ACHN (cell line): ENCODE measurements at regions not wholly inside any gene's neighbourhood (a gene's known extent, or its start where the extent isn't known, plus 50 kb on each side); places are given as distances from the start of the nearest gene placed in this dataset.
"Not testable (repeated sequence)": the region's sequence is repeated elsewhere in the genome, so short reads cannot be mapped to it uniquely, and the experiment has no call there.

Experiments
- DNase-seq: peaks from one replicate; pipeline ENCODE4 v3.0.0-alpha.2; 2015
- in situ Hi-C: cut with HindIII; loops from 2 replicates; pipeline ENCODE4 v1.10.0; 2017; ENCODE audit warnings: low sequenced_read_pairs, low pct_ligation_motif_present, low pct_unique_long_range_greater_than_20kb

DNA sequence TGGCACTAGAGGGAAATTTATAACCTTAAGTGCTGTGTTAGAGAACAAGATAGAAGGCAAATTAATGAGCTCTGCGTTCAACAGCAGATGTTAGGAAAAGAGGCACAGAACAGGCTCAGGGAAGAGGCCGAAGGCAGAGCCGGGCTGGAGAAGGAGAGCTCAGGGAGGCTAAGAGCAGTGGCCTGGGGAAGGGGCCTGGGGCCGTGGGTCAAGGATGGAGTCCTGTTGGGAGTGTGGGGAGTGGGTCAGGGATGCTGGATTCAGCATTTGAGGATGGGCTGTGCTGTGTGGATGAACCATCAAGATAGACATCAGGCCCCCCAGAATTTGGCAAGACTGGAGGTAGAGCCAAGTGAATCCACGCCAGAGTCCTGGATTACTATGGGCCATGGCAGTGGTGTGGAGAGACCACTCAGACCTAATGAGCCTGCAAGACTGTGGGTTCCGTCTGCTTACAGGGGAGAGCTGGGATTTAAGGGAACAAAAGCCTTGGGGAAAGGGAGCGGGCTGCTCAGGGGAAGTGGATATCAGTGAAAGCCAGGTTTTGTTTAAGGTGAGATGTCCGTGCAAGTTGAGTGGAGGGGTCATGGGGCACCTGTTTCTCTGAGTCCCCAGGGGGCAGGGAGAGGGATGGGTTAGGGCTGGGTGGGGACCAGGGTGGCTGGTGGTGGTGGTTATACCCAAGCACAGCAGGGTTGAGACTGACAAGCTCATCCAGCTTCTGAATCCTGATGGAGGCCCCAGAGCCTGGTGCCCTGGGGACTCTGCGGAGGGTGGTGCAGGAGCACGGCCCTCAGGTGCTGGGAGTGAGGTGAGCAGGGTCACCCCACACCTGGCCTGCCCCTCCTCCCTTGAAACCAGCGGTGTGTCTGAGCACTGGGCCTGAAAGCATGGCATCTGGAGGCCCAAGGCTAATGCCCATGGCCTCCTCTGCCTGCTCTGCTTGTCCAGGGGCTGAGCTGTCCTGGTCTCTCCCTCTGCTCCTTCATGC is 101.7 kb downstream of the BMS1 start:
- in situ Hi-C loops = no loop called here
- no peak for DNase-seq

DNA sequence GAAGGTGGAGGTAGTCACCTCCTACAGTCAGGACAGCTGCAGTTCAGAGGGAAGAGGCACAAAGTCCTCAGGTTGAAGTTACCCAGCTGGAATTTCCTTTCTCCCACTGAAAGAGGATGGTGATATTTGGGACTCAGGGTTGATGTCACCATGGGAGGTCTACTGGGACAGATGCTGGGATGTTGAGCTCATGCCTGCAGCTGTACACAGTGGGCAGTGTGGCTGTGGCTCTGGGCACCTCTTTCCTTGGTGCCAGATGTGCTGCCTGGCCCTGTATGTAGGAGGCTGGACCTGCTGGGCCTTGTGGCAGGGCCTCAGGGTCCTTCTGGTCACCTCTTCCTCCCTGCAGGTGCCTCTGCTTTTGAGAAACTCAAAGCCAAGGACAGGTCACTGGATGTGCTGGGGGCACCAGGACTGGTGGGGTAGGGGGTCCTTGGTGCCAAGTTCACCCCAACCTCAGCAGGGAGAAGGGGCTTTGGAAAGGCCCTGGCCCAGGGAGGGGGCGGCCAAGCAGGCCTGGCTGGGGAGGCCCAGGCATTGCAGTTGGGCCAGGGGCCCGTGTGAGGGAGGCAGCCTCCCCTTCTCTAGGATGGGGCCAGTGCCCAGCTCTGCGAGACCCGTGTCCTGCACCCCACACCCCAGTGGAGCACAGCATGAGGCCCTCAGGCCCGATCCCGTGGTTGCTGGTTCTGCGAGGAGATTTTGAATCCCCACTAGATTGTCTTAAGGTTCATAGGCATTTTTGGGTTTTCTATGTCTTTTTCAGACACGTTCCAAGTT is 103.1 kb downstream of the BMS1 start:
- no peak for DNase-seq
- in situ Hi-C loops = no loop called here

DNA sequence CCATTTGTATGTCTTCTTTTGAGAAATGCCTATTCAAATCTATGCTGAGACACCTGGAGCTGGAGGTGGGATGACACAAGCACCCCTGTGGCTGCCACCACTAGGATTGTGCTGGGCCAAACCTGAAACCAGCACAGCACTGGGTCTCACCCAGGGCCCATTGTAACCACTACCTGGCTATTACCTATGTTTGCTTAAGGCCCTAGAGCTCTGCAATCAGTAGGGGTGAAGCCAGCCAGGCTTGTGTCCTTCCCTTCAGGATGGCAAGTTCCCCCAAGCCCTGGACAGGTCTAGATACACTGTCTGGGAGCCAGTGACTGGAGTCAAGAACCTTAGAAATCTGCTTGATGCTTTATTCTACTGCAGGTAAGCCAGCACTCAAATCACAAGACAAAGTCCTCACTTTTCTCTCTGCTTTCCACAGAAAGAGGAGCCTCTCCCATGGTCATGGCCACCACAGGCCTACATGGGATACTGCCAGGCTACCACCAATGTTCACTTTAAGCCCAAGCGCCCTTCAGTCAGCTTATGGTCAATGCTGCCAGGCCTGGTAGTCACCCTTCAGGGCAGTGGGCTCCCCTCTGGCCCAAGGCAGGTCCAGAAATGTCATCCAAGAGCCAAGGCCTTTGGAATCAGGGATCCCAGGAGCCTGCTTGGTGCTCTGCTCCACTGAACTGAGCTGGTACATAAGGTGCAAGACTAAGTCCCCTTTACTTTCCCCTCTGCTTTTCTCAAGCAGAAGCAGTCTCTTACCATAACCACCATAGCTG is 105.3 kb downstream of the BMS1 start:
- no peak for DNase-seq
- in situ Hi-C loops = no loop called here

GRCh38 chr10:42888504-42889095 is 106.0 kb downstream of the BMS1 start:
- in situ Hi-C loops = no loop called here
- no peak for DNase-seq

DNA sequence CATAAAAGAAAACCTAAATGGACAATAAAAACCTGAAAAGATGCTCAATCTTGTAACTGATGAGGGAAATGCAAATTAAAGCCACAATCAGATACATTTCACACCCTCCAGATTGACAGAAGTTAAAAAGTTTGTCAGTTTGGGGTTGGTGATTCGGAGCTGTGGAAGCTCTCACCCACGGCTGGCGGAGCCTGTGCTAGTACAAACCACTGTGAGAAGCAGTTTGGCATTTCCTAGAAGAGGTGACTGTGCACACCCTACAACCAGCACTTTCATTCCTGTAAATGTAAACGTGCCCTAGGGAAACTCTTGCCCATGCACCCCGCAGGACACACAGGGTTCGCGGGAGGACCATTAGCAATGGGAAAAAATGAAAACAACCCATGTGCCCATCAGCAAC is 114.1 kb downstream of the BMS1 start:
- in situ Hi-C loops = no loop called here
- DNase-seq = no peak

- in situ Hi-C loops = no loop called here
- no peak for DNase-seq
These were observed 115.7 kb downstream of the BMS1 start for GRCh38 chr10:42898037-42898960.

DNA sequence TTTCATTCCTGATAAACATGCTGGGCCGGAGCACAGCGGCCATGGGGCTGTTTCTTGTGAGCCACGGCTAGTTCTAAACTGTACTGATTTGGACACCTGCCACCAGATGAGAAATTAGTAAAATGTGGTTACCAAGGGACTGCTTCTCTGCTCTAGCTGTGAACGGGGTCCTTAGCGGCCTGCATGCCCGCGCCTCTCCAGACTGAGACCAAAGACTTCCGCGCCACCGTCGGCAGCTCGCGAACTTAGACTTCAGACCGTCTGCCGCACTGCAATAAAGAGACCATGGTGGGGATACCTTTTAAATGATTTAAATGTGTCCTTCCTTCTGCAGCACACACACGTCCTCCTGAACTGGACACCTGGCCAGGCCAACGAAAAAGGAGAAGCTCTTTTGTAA is 116.4 kb downstream of the BMS1 start:
- DNase-seq = no peak
- in situ Hi-C loops = no loop called here

DNA sequence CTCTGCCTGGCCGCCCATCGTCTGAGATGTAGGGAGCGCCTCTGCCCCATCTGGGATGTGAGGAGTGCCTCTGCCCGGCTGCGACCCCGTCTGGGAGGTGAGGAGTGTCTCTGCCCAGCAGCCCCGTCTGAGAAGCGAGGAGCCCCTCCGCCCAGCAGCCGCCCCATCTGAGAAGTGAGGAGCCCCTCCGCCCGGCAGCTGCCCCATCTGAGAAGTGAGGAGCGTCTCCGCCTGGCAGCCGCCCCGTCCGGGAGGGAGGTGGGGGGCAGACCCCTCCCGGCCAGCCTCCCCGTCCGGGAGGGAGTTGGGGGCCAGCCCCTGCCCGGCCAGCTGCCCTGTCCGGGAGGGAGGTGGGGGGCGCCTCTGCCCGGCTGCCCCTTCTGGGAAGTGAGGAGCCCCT is 117.8 kb downstream of the BMS1 start:
- in situ Hi-C loops, DNase-seq: not testable (repeated sequence)

DNA sequence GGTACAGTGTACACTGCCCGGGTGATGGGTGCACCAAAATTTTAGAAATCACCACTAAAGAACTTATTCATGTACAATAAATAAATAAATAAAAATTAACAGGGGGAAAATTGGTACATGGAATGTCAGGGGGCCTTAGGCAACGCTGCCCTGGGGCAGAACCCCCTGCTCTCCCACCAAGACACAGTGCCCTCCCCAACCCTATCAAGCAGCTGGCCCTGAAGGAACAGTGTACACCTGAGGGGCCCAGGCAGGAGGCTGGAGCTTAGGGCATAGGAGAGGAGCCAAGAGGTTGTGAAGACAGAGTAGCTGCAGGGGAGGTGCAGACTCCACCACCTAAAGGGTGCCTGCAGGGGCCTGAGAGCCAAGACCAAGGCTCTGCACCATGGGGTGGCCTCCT is 128.8 kb downstream of the BMS1 start:
- no peak for DNase-seq
- in situ Hi-C loops = no loop called here

DNA sequence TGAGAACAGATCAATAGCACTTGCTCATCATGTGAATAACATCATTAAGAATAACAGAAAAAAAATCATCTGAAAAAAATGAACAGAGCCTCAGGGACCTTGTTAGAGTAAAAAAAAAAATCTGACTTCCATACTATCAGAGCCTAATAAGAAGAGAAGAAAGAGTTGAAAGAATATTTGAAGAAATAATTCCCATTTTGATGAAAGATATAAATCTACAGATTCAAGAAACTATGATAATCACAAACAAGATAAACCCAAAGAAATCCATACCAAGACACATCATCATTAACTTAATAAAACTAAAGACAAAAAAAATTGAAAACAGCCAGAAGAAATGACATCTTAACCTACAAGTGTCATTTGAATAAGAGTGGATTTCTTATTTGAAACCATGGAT is 134.4 kb downstream of the BMS1 start:
- in situ Hi-C loops = no loop called here
- DNase-seq = no peak

- no peak for DNase-seq
- in situ Hi-C loops = no loop called here
These were observed 135.2 kb downstream of the BMS1 start for GRCh38 chr10:42917821-42918220.

DNA sequence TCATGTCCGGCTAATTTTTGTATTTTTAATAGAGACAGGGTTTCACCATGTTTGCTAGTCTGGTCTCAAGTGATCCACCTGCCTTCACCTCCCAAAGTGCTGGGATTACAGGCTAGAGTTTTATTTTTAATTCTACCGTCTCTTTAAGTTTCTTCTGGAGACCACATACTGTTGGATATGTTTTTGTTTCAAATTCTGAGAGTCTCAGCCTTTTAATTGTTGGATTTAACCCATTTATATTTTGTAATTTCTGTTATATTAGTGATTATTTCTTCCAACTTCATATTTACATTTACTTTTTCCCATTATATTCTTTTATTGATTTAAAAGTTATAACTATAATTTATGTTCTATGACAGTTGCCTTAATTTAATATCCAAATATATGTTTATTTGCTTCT is 139.4 kb downstream of the BMS1 start:
- in situ Hi-C loops = no loop called here
- DNase-seq = no peak

GRCh38 chr10:42924484-42924883 is 141.9 kb downstream of the BMS1 start:
- DNase-seq = no peak
- in situ Hi-C loops = no loop called here

DNA sequence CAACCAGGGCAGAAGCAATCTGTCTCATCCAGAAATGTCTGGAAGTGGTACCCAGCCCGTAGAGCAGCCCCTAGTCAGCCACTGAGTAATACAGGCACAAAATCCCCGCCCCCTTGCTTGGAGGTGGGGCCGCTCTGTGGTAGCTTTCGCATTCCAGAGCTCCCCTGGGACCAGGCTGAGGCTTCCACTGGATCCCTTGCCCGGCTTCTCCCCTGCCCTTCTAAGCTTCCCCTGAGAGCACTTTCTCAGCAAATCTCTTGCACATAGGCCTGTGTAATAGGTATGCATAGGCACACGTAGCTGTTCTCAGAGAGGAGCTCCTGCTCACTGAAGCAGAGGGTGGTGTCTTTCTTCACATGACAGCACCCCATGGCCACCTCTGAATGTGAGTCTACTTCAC is 144.2 kb downstream of the BMS1 start:
- in situ Hi-C loops = no loop called here
- peak; percentile 62 for DNase-seq

DNA sequence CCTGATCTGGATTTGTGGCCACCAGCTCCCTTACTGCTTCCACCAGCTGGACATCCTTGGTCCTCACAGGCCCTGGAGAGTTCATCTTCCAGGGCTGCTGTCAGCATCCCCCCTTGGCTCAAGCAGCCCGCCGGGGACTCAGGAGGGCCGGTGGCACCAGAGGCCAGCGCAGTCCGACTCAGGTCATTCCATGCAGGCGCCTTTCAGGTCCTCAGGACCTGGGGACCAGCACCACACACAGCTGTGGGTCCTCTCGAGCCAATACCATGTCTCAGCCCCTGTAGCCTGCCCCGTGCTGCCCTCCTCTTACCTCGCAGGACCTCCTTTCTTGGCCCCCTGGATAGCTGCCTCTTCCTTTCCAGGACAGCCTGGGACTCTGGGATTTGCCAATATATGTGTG is 145.5 kb downstream of the BMS1 start:
- in situ Hi-C loops = no loop called here
- no peak for DNase-seq

- in situ Hi-C loops = no loop called here
- DNase-seq = no peak
These were observed 146.6 kb downstream of the BMS1 start for GRCh38 chr10:42929236-42929635.

GRCh38 chr10:42929993-42930392 is 146.9 kb upstream of the RET start:
- in situ Hi-C loops = no loop called here
- DNase-seq = no peak
